H1 (cell line): ENCODE measurements at regions not wholly inside any gene's neighbourhood (a gene's known extent, or its start where the extent isn't known, plus 50 kb on each side); places are given as distances from the start of the nearest gene placed in this dataset.

ENCODE experiments used
- CTCF ChIA-PET: fragments of 300-600 bp; sonication (Branson Sonifier 250); formaldehyde crosslinking; loops from one replicate; lab custom pipeline; 2021; ENCODE audit not compliant: partially characterized antibody; lab: Charles Lee
- POLR2A ChIA-PET: fragments of 300-600 bp; sonication (Branson Sonifier 250); formaldehyde crosslinking; loops from one replicate; lab custom pipeline; 2021; ENCODE audit warnings: inconsistent platforms; ENCODE audit not compliant: partially characterized antibody; lab: Charles Lee
- DNase-seq, 2 experiments: peaks; one replicate each; pipeline versions ENCODE4 v3.0.0 to v3.0.0-alpha.2; 2010 to 2022; ENCODE audit warnings: low spot score in 2 of 2, low read depth in 1 of 2, mixed read lengths in 1 of 2
- FAIRE-seq: peaks from 2 replicates; lab custom pipeline; 2011; peaks lifted over from hg19 to GRCh38; lab: Jason Lieb, UNC
- H2AFZ ChIP-seq: 2 replicates; pipeline ENCODE4 v1.8.1; 2012; ENCODE audit warnings: low read length, inconsistent platforms
- H2AK5ac ChIP-seq: 2 replicates; pipeline ENCODE4 v1.6.1; 2013; ENCODE audit warnings: low read depth, low read length
- H2BK120ac ChIP-seq: replicated peaks from 2 replicates; pipeline ENCODE3; 2013; ENCODE audit warnings: low read depth, low read length, inconsistent platforms
- H2BK12ac ChIP-seq: 2 replicates; pipeline ENCODE4 v1.6.1; 2013; ENCODE audit warnings: low read depth, low read length
- H2BK15ac ChIP-seq: 2 replicates; pipeline ENCODE4 v1.6.1; 2013; ENCODE audit warnings: low read length
- H2BK20ac ChIP-seq: 2 replicates; pipeline ENCODE4 v1.6.1; 2013; ENCODE audit warnings: low read length
- H2BK5ac ChIP-seq: 2 replicates; pipeline ENCODE4 v1.6.1; 2013; ENCODE audit warnings: low read depth, low read length
- H3K14ac ChIP-seq: 2 replicates; pipeline ENCODE4 v1.6.1; 2013; ENCODE audit warnings: inconsistent platforms; ENCODE audit not compliant: insufficient read length
- H3K18ac ChIP-seq: 2 replicates; pipeline ENCODE4 v1.6.1; 2013; ENCODE audit warnings: low read length; ENCODE audit errors: extremely low read depth
- H3K23ac ChIP-seq: 2 replicates; pipeline ENCODE4 v1.6.1; 2013; ENCODE audit warnings: inconsistent platforms; ENCODE audit not compliant: insufficient read length
- H3K23me2 ChIP-seq: 2 replicates; pipeline ENCODE4 v1.6.1; 2013; ENCODE audit warnings: low read depth, low read length
- H3K27ac ChIP-seq: 2 replicates; pipeline ENCODE4 v1.6.1; 2011; ENCODE audit warnings: low read depth, low read length, inconsistent platforms
- H3K27me3 ChIP-seq, 4 experiments: replicated peaks in 1 of 4; 1 replicate in 1 of 4; 2 replicates in 3 of 4; pipeline versions ENCODE4 v1.6.1 to v1.8.1; 2011 to 2013; ENCODE audit warnings: low read length in 3 of 4, mild to moderate bottlenecking in 3 of 4, inconsistent platforms in 2 of 4, mixed read lengths in 2 of 4, moderate library complexity in 1 of 4; ENCODE audit not compliant: control insufficient read depth in 3 of 4, insufficient read depth in 3 of 4; ENCODE audit errors: extremely low read depth in 1 of 4
- H3K36me3 ChIP-seq, 4 experiments: 2 replicates each; pipeline versions ENCODE4 v1.6.1 to v1.8.1; 2011 to 2013; ENCODE audit warnings: mild to moderate bottlenecking in 4 of 4, low read length in 3 of 4, moderate library complexity in 2 of 4, control low read depth in 1 of 4, inconsistent platforms in 1 of 4; ENCODE audit not compliant: insufficient read depth in 4 of 4, control insufficient read depth in 2 of 4
- H3K4ac ChIP-seq: replicated peaks from 2 replicates; pipeline ENCODE3; 2013; ENCODE audit warnings: low read length, low read depth, mixed read lengths, inconsistent platforms; ENCODE audit not compliant: insufficient read length
- H3K4me1 ChIP-seq, 4 experiments: replicated peaks in 1 of 4; 1 replicate in 1 of 4; 2 replicates in 3 of 4; pipeline versions ENCODE4 v1.6.1 to v1.8.1; 2011 to 2013; ENCODE audit warnings: low read length in 3 of 4, inconsistent platforms in 2 of 4, mixed read lengths in 1 of 4; ENCODE audit not compliant: insufficient read depth in 4 of 4, control insufficient read depth in 3 of 4
- H3K4me2 ChIP-seq, 2 experiments: 2 replicates each; pipeline versions ENCODE4 v1.6.1 to v1.8.1; 2011 to 2013; ENCODE audit warnings: low read depth in 2 of 2, low read length in 2 of 2, control low read depth in 1 of 2, inconsistent platforms in 1 of 2, mild to moderate bottlenecking in 1 of 2; ENCODE audit not compliant: insufficient read depth in 1 of 2
- H3K4me3 ChIP-seq, 4 experiments: fragments of 200-600, 300-600 bp in 1 of 4; sonication (generic), shearing (Covaris generic), sonication (Bioruptor Twin) in 1 of 4; 2 replicates each; pipeline versions ENCODE4 v1.5.1 to v1.8.1; 2011 to 2016; ENCODE audit warnings: low read length in 4 of 4, low read depth in 3 of 4, control low read depth in 2 of 4, inconsistent platforms in 2 of 4, mild to moderate bottlenecking in 2 of 4, mixed read lengths in 1 of 4, moderate library complexity in 1 of 4; ENCODE audit not compliant: insufficient read depth in 2 of 4; ENCODE audit errors: extremely low read depth in 1 of 4
- H3K56ac ChIP-seq: replicated peaks from 2 replicates; pipeline ENCODE3; 2013; ENCODE audit warnings: low read depth, mild to moderate bottlenecking, mixed read lengths, low read length, inconsistent platforms; ENCODE audit not compliant: insufficient read length
- H3K79me1 ChIP-seq: 2 replicates; pipeline ENCODE4 v1.6.1; 2013; ENCODE audit warnings: low read depth, low read length, control low read depth
- H3K79me2 ChIP-seq, 2 experiments: 2 replicates each; pipeline versions ENCODE4 v1.6.1 to v1.8.1; 2012 to 2013; ENCODE audit warnings: low read length in 2 of 2, mild to moderate bottlenecking in 2 of 2, inconsistent platforms in 1 of 2; ENCODE audit not compliant: insufficient read depth in 2 of 2, control insufficient read depth in 1 of 2
- H3K9ac ChIP-seq, 4 experiments: replicated peaks in 1 of 4; 1 replicate in 1 of 4; 2 replicates in 3 of 4; pipeline versions ENCODE4 v1.6.1 to v1.8.1; 2011 to 2013; ENCODE audit warnings: low read depth in 3 of 4, low read length in 3 of 4, control low read depth in 2 of 4, mild to moderate bottlenecking in 2 of 4, moderate library complexity in 2 of 4, inconsistent platforms in 1 of 4; ENCODE audit errors: extremely low read depth in 1 of 4
- H3K9me3 ChIP-seq, 2 experiments: 2 replicates each; pipeline versions ENCODE4 v1.6.1 to v1.8.1; 2012 to 2013; ENCODE audit warnings: mild to moderate bottlenecking in 2 of 2, moderate library complexity in 2 of 2, control low read depth in 1 of 2, inconsistent platforms in 1 of 2, low read depth in 1 of 2, low read length in 1 of 2, mixed read lengths in 1 of 2; ENCODE audit not compliant: insufficient read depth in 2 of 2
- H4K20me1 ChIP-seq, 2 experiments: replicated peaks in 1 of 2; 2 replicates each; pipeline versions ENCODE3 to v1.8.1; 2011 to 2013; ENCODE audit warnings: inconsistent platforms in 2 of 2, low read length in 2 of 2, mild to moderate bottlenecking in 1 of 2; ENCODE audit not compliant: insufficient read depth in 2 of 2, control insufficient read depth in 1 of 2
- H4K5ac ChIP-seq: 2 replicates; pipeline ENCODE4 v1.6.1; 2013; ENCODE audit warnings: low read length, low read depth, mixed read lengths, inconsistent platforms; ENCODE audit not compliant: insufficient read length
- H4K8ac ChIP-seq: 2 replicates; pipeline ENCODE4 v1.8.0; 2013; ENCODE audit warnings: mild to moderate bottlenecking, moderate library complexity, low read length, inconsistent platforms; ENCODE audit not compliant: insufficient read depth; ENCODE audit errors: extremely low read depth
- H4K91ac ChIP-seq: replicated peaks from 2 replicates; pipeline ENCODE3; 2013; ENCODE audit warnings: low read length, mixed read lengths, inconsistent platforms; ENCODE audit not compliant: insufficient read length
- CBX5 ChIP-seq: fragments of 300-800, 300-1000 bp; sonication (generic); IDR thresholded peaks from 2 replicates; pipeline ENCODE4 v1.7.1; 2016; ENCODE audit warnings: antibody characterized with exemption, low read length, low read depth
- CREB1 ChIP-seq: IDR thresholded peaks from 2 replicates; pipeline ENCODE4 v1.6.1; 2012; ENCODE audit warnings: inconsistent platforms
- EZH2 ChIP-seq: fragments of 200-600 bp; sonication (generic); IDR thresholded peaks from 2 replicates; pipeline ENCODE4 v1.7.1; 2012; ENCODE audit warnings: low read depth, mild to moderate bottlenecking, moderate library complexity, low read length, inconsistent platforms; ENCODE audit not compliant: severe bottlenecking
- GABPA ChIP-seq: IDR thresholded peaks from 2 replicates; pipeline ENCODE4 v1.6.1; 2011; ENCODE audit warnings: mild to moderate bottlenecking, low read length, moderate library complexity, borderline replicate concordance; ENCODE audit not compliant: insufficient read depth
- JUND ChIP-seq: IDR thresholded peaks from 2 replicates; pipeline ENCODE4 v1.6.1; 2011; ENCODE audit warnings: mild to moderate bottlenecking, improper control_type of control experiment, low read length
- KDM5A ChIP-seq: fragments of 200-600 bp; IDR thresholded peaks from 2 replicates; pipeline ENCODE4 v1.7.1; 2012; ENCODE audit warnings: mild to moderate bottlenecking, low read length, inconsistent platforms, mixed read lengths
- NRF1 ChIP-seq: IDR thresholded peaks from 2 replicates; pipeline ENCODE4 v1.6.1; 2011; ENCODE audit warnings: mild to moderate bottlenecking, low read depth, low read length, improper control_type of control experiment
- POU5F1 ChIP-seq: IDR thresholded peaks from 2 replicates; pipeline ENCODE4 v1.6.1; 2011; ENCODE audit warnings: low read depth, mild to moderate bottlenecking, low read length, moderate library complexity
- RFX5 ChIP-seq: IDR thresholded peaks from 2 replicates; pipeline ENCODE4 v1.6.1; 2011; ENCODE audit warnings: low read depth, low read length, improper control_type of control experiment, borderline replicate concordance
- RXRA ChIP-seq: IDR thresholded peaks from 2 replicates; pipeline ENCODE4 v1.6.1; 2011; ENCODE audit warnings: low read depth, mild to moderate bottlenecking, low read length, moderate library complexity; ENCODE audit not compliant: insufficient read depth
- SIRT6 ChIP-seq: IDR thresholded peaks from one replicate; pipeline ENCODE4 v1.7.1; 2012; ENCODE audit warnings: low read length, inconsistent platforms
- TCF12 ChIP-seq: IDR thresholded peaks from 2 replicates; pipeline ENCODE4 v1.6.1; 2011; ENCODE audit warnings: low read depth, mild to moderate bottlenecking, low read length
- WGBS, 2 experiments: shearing (Covaris generic) in 1 of 2; methylation state at CpG; one replicate each; pipeline versions ENCODE4 v1.1.6 to v1.1.7; 2013 to 2015; ENCODE audit warnings: low lambda C conversion rate in 2 of 2, mixed read lengths in 2 of 2, inconsistent platforms in 1 of 2, low coverage in 1 of 2, missing lambda C conversion rate in 1 of 2; ENCODE audit not compliant: insufficient replicate concordance in 2 of 2, insufficient coverage in 1 of 2, insufficient read length in 1 of 2; ENCODE audit errors: extremely low coverage in 1 of 2, missing lambda C conversion rate in 1 of 2; 5-methylcytosine and 5-hydroxymethylcytosine counted together
- TF ChIP-seq, protein P1 (sequence below): IDR thresholded peaks from 2 replicates; pipeline ENCODE4 v1.6.1; 2012; ENCODE audit warnings: low read length, inconsistent platforms
- TF ChIP-seq, protein P2 (sequence below): IDR thresholded peaks from 2 replicates; pipeline ENCODE4 v1.6.1; 2012; ENCODE audit warnings: inconsistent platforms

DNA sequence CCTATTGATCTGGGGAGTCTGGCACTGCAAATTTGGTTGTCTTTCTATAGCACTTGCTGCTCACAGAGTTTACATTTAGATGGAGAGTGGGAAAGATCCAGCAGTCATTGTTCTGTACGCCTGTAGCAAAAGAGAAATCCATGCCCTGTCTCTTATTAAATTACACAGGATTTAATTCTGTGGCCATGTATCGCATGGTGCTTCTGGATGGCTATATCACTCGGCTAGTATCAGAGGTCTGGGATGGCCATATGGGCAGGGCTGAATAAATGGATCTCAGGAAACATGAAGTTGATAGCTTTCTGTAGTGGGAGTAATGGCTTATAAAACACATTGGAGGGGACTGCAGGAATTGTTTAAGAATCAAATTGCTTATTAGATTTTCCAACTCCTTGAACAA is 325.8 kb upstream of the DPH6 start:
- ChIA-PET POLR2A (no interaction called here), CTCF (interaction anchor here (0.5 kb wide), 1 partner anchor 281 kb away, joined by 4 read pairs; no protein-coding TSS in a partner anchor)
- no peak overlapping the region for H4K5ac ChIP-seq
- H2BK5ac ChIP-seq, result no peak overlapping the region
- no peak overlapping the region for H4K91ac ChIP-seq
- no peaks in the 10 kb centered on the region for H3K23me2 ChIP-seq
- H3K79me1 ChIP-seq, result no peaks in the 10 kb centered on the region
- no peak overlapping the region for H3K9ac ChIP-seq
- no peak overlapping the region for H3K4me2 ChIP-seq
- no peak overlapping the region for H3K56ac ChIP-seq
- H3K4me3 ChIP-seq, result no peak overlapping the region
- DNase-seq (no peak), FAIRE-seq (no peak)
- no peaks in the 10 kb centered on the region for H3K36me3 ChIP-seq
- H4K20me1 ChIP-seq, result no peaks in the 10 kb centered on the region
- no peak overlapping the region for H4K8ac ChIP-seq
- peaks cover 0 to 7% (median 2%) of the 10 kb centered on the region in 4 experiments; a peak in 2 of 7 replicates for H3K4me1 ChIP-seq
- no peak overlapping the region for H2AFZ ChIP-seq
- no peak overlapping the region for H3K18ac ChIP-seq
- no peak overlapping the region for H2AK5ac ChIP-seq
- H3K9me3 ChIP-seq, result no peaks in the 10 kb centered on the region
- H3K23ac ChIP-seq, result no peak overlapping the region
- no peak overlapping the region for H3K27ac ChIP-seq
- WGBS, 2 experiments, result 85% methylated on average over 3 of the region's 3 CpGs; no CpG with 5 or more reads in 1 of the 2 experiments
- H2BK20ac ChIP-seq, result no peak overlapping the region
- H3K4ac ChIP-seq, result no peak overlapping the region
- no peak overlapping the region for H2BK15ac ChIP-seq
- no peaks in the 10 kb centered on the region for H3K27me3 ChIP-seq
- no peaks in the 10 kb centered on the region for H3K79me2 ChIP-seq
- H2BK120ac ChIP-seq, result no peak overlapping the region
- no peak overlapping the region for H3K14ac ChIP-seq
- H2BK12ac ChIP-seq, result no peak overlapping the region
- TF ChIP-seq, protein P1, sequence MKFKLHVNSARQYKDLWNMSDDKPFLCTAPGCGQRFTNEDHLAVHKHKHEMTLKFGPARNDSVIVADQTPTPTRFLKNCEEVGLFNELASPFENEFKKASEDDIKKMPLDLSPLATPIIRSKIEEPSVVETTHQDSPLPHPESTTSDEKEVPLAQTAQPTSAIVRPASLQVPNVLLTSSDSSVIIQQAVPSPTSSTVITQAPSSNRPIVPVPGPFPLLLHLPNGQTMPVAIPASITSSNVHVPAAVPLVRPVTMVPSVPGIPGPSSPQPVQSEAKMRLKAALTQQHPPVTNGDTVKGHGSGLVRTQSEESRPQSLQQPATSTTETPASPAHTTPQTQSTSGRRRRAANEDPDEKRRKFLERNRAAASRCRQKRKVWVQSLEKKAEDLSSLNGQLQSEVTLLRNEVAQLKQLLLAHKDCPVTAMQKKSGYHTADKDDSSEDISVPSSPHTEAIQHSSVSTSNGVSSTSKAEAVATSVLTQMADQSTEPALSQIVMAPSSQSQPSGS, result no peak
- TF ChIP-seq JUND, result no peak
- TF ChIP-seq TCF12, result no peak
- no peak for TF ChIP-seq GABPA
- no peak for TF ChIP-seq RXRA
- no peak for TF ChIP-seq CBX5
- TF ChIP-seq POU5F1, result no peak
- TF ChIP-seq, protein P2, sequence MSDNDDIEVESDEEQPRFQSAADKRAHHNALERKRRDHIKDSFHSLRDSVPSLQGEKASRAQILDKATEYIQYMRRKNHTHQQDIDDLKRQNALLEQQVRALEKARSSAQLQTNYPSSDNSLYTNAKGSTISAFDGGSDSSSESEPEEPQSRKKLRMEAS, result no peak
- no peak for TF ChIP-seq NRF1
- TF ChIP-seq CREB1, result no peak
- TF ChIP-seq SIRT6, result no peak
- no peak for TF ChIP-seq EZH2
- TF ChIP-seq RFX5, result no peak
- no peak for TF ChIP-seq KDM5A
